Stomach (tissue), 8 donors: ENCODE measurements at regions not wholly inside any gene's neighbourhood (a gene's known extent, or its start where the extent isn't known, plus 50 kb on each side); places are given as distances from the start of the nearest gene placed in this dataset.

Experiments used
- DNase-seq, 2 donors: peaks; one replicate each; pipeline versions ENCODE4 v3.0.0 to v3.0.0-alpha.2; 2013 to 2019
- H3K27ac ChIP-seq, 5 donors: fragments of 200-600 bp in 4 of 5; sonication (generic) in 4 of 5; one replicate each; pipeline ENCODE4 v1.5.1; 2013 to 2019; ENCODE audit warnings: mild to moderate bottlenecking in 1 of 5, moderate library complexity in 1 of 5
- H3K27me3 ChIP-seq, 3 donors: fragments of 200-600 bp; sonication (generic); one replicate each; pipeline ENCODE4 v1.5.1; 2017 to 2019; ENCODE audit warnings: mixed run types in 1 of 3
- H3K36me3 ChIP-seq, 4 donors: fragments of 200-600 bp; sonication (generic); 1 replicate in 3 of 4; 2 replicates in 1 of 4; pipeline ENCODE4 v1.5.1; 2016 to 2019
- H3K4me1 ChIP-seq, 4 donors: fragments of 200-600 bp; sonication (generic); one replicate each; pipeline ENCODE4 v1.5.1; 2016 to 2019
- H3K4me3 ChIP-seq, 4 donors: fragments of 200-600 bp; sonication (generic) in 3 of 4; one replicate each; pipeline ENCODE4 v1.5.1; 2016 to 2019; ENCODE audit warnings: mild to moderate bottlenecking in 1 of 4
- H3K9me3 ChIP-seq, 4 donors: fragments of 200-600 bp; sonication (generic); one replicate each; pipeline ENCODE4 v1.5.1; 2016 to 2019
- EP300 ChIP-seq: sonication (generic); formaldehyde crosslinking; IDR thresholded peaks from one replicate; pipeline ENCODE4 v1.6.1; 2017; ENCODE audit warnings: antibody characterized with exemption
- POLR2A ChIP-seq, 4 donors: fragments of 450-650 bp; IDR thresholded peaks; one replicate each; pipeline ENCODE4 v1.6.1; 2016; ENCODE audit warnings: antibody characterized with exemption in 4 of 4, control low read depth in 2 of 4, mild to moderate bottlenecking in 1 of 4, moderate library complexity in 1 of 4
- POLR2AphosphoS5 ChIP-seq, 3 donors: sonication (generic); formaldehyde crosslinking; IDR thresholded peaks; one replicate each; pipeline ENCODE4 v1.6.1; 2016; ENCODE audit warnings: antibody characterized with exemption in 3 of 3
- WGBS, 5 donors: extraction: QIAGEN DNeasy Blood & Tissue Kit in 3 of 5; methylation state at CpG; one replicate each; pipeline versions ENCODE4 v1.1.5 to v1.1.7; 2013 to 2018; 5-methylcytosine and 5-hydroxymethylcytosine counted together
- intact Hi-C: fragments of 100-400 bp; cut with DNase I; formaldehyde crosslinking; loops from one replicate; pipeline ENCODE4 v1.15.1; 2023; ENCODE audit warnings: low total_unique reads
- TF ChIP-seq, protein P1 (sequence below), 7 experiments: fragments of 450-650 bp in 4 of 7; fragments of 200-600 bp in 3 of 7; sonication (generic) in 3 of 7; IDR thresholded peaks; one replicate each; pipeline ENCODE4 v1.5.1; 2016 to 2019; ENCODE audit warnings: antibody characterized with exemption in 7 of 7, control low read depth in 2 of 7, mild to moderate bottlenecking in 1 of 7
- donor health status: healthy with polysubstance abuse.
- donor health status: Bipolar disorder and iron deficiency.
- donor health status: healthy.

DNA sequence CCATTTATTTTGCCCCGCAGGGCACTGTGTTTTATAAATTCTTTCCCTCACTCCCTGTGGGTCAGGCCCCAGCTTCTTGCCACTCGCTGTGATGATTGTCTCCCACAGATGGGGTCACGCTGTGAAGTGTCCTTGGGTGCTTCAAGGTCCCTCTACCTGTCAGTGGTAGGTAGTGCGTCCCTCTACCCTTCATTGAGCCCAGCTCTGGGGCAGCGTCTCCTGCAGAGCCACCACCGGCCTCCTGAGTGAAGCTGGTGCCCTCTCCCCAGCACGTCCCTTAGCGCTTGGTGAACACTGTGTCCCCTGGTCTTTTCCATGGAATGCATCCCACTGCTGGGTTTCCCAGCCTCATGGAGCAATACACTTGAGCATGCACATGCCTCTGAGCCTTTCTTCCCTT is 108.2 kb downstream of the NRN1 start:
- H3K27me3 ChIP-seq, result no peaks in the 10 kb centered on the region
- no peak overlapping the region for H3K27ac ChIP-seq
- DNase-seq, result no peak
- intact Hi-C loops, result no loop called here
- H3K36me3 ChIP-seq, result no peaks in the 10 kb centered on the region
- no peaks in the 10 kb centered on the region for H3K9me3 ChIP-seq
- TF ChIP-seq EP300 (no peak), POLR2A (IDR thresholded peaks at IDR 0.05) (no peak), POLR2AphosphoS5 (IDR thresholded peaks at IDR 0.05) (no peak)
- TF ChIP-seq, protein P1, sequence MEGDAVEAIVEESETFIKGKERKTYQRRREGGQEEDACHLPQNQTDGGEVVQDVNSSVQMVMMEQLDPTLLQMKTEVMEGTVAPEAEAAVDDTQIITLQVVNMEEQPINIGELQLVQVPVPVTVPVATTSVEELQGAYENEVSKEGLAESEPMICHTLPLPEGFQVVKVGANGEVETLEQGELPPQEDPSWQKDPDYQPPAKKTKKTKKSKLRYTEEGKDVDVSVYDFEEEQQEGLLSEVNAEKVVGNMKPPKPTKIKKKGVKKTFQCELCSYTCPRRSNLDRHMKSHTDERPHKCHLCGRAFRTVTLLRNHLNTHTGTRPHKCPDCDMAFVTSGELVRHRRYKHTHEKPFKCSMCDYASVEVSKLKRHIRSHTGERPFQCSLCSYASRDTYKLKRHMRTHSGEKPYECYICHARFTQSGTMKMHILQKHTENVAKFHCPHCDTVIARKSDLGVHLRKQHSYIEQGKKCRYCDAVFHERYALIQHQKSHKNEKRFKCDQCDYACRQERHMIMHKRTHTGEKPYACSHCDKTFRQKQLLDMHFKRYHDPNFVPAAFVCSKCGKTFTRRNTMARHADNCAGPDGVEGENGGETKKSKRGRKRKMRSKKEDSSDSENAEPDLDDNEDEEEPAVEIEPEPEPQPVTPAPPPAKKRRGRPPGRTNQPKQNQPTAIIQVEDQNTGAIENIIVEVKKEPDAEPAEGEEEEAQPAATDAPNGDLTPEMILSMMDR (IDR thresholded peaks at IDR 0.05), result no peak
- no peaks in the 10 kb centered on the region for H3K4me1 ChIP-seq
- 82 to 95% (median 87%) methylated on average over 6 to 8 of the region's 8 CpGs for WGBS, 5 donors
- H3K4me3 ChIP-seq, result no peak overlapping the region

DNA sequence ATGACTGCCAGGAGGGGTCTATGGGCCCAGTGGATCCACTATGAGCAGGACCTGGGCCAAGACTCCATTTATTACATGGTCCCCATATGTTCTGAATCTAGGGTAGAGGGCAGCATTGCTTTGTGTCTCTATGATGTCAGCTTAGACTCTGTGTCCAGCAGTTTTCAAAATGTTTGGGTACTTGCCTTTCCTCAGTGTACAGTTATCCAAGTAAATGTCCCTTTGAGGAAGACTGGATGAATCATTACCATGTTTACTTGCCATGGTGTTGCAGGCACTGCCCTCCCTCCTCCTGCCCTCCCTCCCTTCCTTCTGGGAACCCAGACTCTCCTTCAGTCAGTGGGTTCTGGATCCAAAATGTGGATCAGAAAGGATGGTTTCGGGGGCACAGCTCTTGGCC is 108.6 kb downstream of the NRN1 start:
- WGBS, 5 donors, result 91 to 100% (median 96%) methylated on average over 1 of the region's 1 CpG; no CpG with 5 or more reads in 1 of the 5 donors
- no peaks in the 10 kb centered on the region for H3K4me1 ChIP-seq
- DNase-seq, result no peak
- H3K27ac ChIP-seq, result no peak overlapping the region
- no peaks in the 10 kb centered on the region for H3K36me3 ChIP-seq
- H3K9me3 ChIP-seq, result no peaks in the 10 kb centered on the region
- intact Hi-C loops, result no loop called here
- TF ChIP-seq POLR2AphosphoS5 (IDR thresholded peaks at IDR 0.05), result no peak
- TF ChIP-seq, protein P1 (IDR thresholded peaks at IDR 0.05), result no peak
- no peak for TF ChIP-seq EP300
- TF ChIP-seq POLR2A (IDR thresholded peaks at IDR 0.05), result no peak
- H3K4me3 ChIP-seq, result no peak overlapping the region
- no peaks in the 10 kb centered on the region for H3K27me3 ChIP-seq

DNA sequence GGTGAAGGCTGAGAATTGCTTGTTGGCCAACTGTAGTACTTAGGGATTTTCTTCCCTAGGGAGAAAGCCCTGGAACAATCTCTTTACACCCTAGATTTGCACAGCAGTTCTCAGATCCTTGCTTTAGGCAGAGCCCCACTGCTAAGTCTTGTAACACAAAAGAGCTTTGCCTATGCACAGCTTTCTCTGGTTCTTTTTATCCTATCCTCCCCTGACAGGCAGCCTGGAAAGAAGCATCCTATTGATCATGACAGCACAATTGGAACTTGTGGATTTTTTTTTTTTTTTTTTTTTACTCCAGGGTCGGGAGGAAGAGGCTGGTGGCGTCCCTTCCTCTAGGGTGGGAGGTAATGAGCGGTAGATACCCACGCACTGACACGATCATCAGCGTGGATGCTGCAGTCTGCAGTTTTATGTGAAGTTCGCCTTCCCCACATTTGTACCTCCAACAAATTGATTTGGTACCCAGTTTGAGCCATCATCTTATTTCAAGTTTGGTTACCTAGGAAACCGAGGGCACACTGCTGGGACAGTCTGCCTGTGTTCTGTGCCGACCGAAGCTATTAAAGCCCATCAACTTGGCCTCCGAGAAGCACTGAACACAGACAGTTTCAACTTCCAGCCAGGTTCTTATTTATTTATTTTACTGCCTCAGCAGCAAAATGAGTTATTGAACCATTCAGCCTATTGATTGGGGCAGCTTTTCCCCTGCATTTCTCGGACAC is 110.1 kb downstream of the NRN1 start:
- Histone ChIP-seq H3K4me3 (no peak overlapping the region), H3K4me1 (no peaks in the 10 kb centered on the region), H3K27me3 (no peaks in the 10 kb centered on the region), H3K36me3 (no peaks in the 10 kb centered on the region), H3K27ac (no peak overlapping the region), H3K9me3 (no peaks in the 10 kb centered on the region)
- TF ChIP-seq POLR2A (IDR thresholded peaks at IDR 0.05), result no peak
- TF ChIP-seq, protein P1 (IDR thresholded peaks at IDR 0.05), result no peak
- TF ChIP-seq POLR2AphosphoS5 (IDR thresholded peaks at IDR 0.05), result no peak
- no peak for TF ChIP-seq EP300
- 84 to 89% (median 87%) methylated on average over 12 of the region's 12 CpGs for WGBS, 5 donors
- intact Hi-C loops, result no loop called here
- no peak for DNase-seq

DNA sequence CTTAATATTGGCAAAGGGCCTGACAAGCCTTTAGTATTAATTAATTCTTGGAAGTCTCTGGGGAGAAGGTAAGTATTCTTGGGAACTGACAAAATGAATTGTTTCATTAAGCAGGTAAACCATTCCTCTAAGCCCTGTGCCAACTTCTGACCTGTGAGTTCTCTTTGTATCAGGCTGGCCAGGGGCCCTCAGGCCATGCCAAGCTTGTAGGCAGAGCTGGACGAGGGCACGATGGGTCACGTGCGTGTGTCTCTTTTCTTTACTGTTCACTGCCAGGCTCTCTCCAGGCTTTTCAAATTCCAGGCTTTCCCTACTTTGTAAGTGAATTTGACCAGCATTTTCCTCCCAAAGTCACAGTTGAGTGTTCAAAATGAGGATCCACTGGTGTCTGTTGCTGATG is 112.4 kb downstream of the NRN1 start:
- TF ChIP-seq POLR2AphosphoS5 (IDR thresholded peaks at IDR 0.05) (no peak), EP300 (no peak), POLR2A (IDR thresholded peaks at IDR 0.05) (no peak)
- TF ChIP-seq, protein P1 (IDR thresholded peaks at IDR 0.05), result no peak
- H3K27me3 ChIP-seq, result no peaks in the 10 kb centered on the region
- H3K9me3 ChIP-seq, result no peaks in the 10 kb centered on the region
- no peak for DNase-seq
- no peaks in the 10 kb centered on the region for H3K36me3 ChIP-seq
- no peak overlapping the region for H3K4me3 ChIP-seq
- H3K27ac ChIP-seq, result no peak overlapping the region
- no peaks in the 10 kb centered on the region for H3K4me1 ChIP-seq
- intact Hi-C loops, result no loop called here
- 76 to 97% (median 86%) methylated on average over 4 of the region's 4 CpGs for WGBS, 5 donors
